ENCODE measurements at regions not wholly inside any gene's neighbourhood (a gene's known extent, or its start where the extent isn't known, plus 50 kb on each side); places are given as distances from the start of the nearest gene placed in this dataset.

DNA sequence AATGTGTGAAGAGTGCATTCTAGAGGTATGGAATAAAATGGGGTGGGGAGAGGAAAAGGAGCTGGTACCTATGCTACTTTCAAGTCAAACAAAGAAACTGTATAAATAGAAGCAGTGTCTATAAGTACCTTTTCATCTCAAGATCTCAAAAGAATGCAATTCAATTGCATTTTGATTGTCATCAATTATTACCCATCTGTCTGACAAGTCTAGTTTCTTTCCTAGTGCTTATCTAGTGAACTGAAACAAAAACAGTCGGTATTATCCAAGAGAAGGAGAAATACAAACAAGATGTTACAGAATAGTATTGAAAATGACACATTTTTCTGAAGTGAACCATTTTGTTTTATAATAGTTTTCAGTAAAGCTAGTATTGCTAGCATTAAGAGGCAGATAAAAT, 754.5 kb upstream of the LRRN3 start:
- TF ChIP-seq, protein P1, sequence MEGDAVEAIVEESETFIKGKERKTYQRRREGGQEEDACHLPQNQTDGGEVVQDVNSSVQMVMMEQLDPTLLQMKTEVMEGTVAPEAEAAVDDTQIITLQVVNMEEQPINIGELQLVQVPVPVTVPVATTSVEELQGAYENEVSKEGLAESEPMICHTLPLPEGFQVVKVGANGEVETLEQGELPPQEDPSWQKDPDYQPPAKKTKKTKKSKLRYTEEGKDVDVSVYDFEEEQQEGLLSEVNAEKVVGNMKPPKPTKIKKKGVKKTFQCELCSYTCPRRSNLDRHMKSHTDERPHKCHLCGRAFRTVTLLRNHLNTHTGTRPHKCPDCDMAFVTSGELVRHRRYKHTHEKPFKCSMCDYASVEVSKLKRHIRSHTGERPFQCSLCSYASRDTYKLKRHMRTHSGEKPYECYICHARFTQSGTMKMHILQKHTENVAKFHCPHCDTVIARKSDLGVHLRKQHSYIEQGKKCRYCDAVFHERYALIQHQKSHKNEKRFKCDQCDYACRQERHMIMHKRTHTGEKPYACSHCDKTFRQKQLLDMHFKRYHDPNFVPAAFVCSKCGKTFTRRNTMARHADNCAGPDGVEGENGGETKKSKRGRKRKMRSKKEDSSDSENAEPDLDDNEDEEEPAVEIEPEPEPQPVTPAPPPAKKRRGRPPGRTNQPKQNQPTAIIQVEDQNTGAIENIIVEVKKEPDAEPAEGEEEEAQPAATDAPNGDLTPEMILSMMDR (IDR thresholded peaks at IDR 0.05) = no peak
- TF ChIP-seq POLR2AphosphoS5 (IDR thresholded peaks at IDR 0.05; ENCODE audit: insufficient read depth in 1 of 2, low read depth in 1 of 2) (no peak), POLR2A (IDR thresholded peaks at IDR 0.05) (no peak)
